22Rv1 (cell line): ENCODE measurements at regions not wholly inside any gene's neighbourhood (a gene's known extent, or its start where the extent isn't known, plus 50 kb on each side); places are given as distances from the start of the nearest gene placed in this dataset.

Experiments
- ZFX ChIP-seq: fragments of 450-650 bp; IDR thresholded peaks from 2 replicates; pipeline ENCODE4 v1.6.1; 2017; ENCODE audit warnings: antibody characterized with exemption, borderline replicate concordance
- TF ChIP-seq, protein P1 (sequence below): fragments of 450-650 bp; IDR thresholded peaks from 2 replicates; pipeline ENCODE4 v1.5.1; 2017; ENCODE audit warnings: mild to moderate bottlenecking

GRCh38 chr12:91910871-91911388 lies 234.7 kb downstream of the BTG1 start:
- TF ChIP-seq, protein P1, sequence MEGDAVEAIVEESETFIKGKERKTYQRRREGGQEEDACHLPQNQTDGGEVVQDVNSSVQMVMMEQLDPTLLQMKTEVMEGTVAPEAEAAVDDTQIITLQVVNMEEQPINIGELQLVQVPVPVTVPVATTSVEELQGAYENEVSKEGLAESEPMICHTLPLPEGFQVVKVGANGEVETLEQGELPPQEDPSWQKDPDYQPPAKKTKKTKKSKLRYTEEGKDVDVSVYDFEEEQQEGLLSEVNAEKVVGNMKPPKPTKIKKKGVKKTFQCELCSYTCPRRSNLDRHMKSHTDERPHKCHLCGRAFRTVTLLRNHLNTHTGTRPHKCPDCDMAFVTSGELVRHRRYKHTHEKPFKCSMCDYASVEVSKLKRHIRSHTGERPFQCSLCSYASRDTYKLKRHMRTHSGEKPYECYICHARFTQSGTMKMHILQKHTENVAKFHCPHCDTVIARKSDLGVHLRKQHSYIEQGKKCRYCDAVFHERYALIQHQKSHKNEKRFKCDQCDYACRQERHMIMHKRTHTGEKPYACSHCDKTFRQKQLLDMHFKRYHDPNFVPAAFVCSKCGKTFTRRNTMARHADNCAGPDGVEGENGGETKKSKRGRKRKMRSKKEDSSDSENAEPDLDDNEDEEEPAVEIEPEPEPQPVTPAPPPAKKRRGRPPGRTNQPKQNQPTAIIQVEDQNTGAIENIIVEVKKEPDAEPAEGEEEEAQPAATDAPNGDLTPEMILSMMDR, result no peak
- no peak for TF ChIP-seq ZFX
